H7 (cell line): ENCODE measurements at regions not wholly inside any gene's neighbourhood (a gene's known extent, or its start where the extent isn't known, plus 50 kb on each side); places are given as distances from the start of the nearest gene placed in this dataset.

Source experiments
- DNase-seq: peaks from one replicate; pipeline ENCODE4 v3.0.0; 2012
- H3K27me3 ChIP-seq: 2 replicates; pipeline ENCODE4 v1.6.0; 2011; ENCODE audit warnings: mild to moderate bottlenecking, low read length; ENCODE audit not compliant: control insufficient read depth, insufficient read depth
- H3K36me3 ChIP-seq: replicated peaks from 2 replicates; pipeline ENCODE4 v1.5.1; 2011; ENCODE audit warnings: low read length; ENCODE audit not compliant: control insufficient read depth, insufficient read depth
- H3K4me3 ChIP-seq: 2 replicates; pipeline ENCODE4 v1.5.1; 2011; ENCODE audit warnings: low read depth, mild to moderate bottlenecking, control low read depth, low read length, moderate library complexity; ENCODE audit not compliant: insufficient read depth

DNA sequence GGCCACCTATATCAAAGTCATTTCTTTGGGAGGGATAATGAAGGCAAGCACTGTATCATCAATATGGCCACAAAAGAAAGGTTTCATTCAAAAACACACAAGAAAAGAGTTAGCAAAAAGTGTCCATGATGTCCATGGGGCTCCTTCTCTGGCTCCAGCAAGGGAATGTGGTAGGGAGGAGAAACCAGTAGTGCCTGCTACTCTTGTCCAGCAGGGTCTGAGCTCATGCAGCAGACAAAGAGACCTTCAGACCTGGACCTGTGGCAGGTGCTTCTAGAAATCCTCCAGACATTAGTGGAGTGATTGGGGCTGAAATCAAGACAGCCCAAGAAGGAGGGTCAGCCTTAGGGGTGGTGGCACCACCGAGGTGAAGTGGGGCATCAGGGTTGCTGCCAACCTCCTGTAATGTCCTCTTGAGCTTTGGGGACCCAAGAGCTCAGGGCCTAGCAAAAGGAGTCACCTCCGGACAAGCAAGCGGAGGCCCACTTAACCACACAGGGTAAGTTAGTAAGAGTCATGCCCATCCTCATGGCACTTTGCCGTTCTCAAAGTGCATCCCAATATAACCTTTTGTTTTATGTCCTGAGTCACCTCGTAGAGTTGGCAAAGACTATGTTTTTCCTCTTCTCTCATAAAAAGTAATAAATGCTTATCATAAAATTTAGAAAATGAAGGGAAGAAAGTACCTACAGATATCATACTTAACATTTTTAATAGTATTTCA lies 112.6 kb upstream of the YPEL5 start:
- Histone ChIP-seq H3K36me3 (no peaks in the 10 kb centered on the region), H3K27me3 (no peaks in the 10 kb centered on the region), H3K4me3 (no peak overlapping the region)
- DNase-seq: no peak

DNA sequence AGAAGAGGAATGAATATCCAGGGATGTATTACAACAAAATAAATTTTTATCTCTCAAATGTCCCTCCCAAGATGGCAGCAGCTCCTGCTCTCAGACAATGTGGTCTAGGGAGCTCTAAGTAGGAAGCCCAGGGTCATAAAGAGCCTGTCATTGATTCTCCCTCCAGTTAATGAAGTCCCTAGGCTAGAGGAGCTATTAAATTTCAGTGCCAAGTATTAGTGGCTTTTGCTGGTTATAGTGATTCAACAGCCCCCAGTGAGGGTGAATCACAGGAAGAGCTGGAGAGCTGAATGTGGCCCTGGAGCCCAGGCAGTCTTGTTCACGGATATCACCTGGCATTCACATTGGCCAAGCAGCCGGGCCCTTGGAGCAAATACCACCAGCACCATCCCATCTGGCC lies 109.8 kb upstream of the YPEL5 start:
- DNase-seq: no peak
- Histone ChIP-seq H3K36me3 (no peaks in the 10 kb centered on the region), H3K4me3 (no peak overlapping the region), H3K27me3 (no peaks in the 10 kb centered on the region)

DNA sequence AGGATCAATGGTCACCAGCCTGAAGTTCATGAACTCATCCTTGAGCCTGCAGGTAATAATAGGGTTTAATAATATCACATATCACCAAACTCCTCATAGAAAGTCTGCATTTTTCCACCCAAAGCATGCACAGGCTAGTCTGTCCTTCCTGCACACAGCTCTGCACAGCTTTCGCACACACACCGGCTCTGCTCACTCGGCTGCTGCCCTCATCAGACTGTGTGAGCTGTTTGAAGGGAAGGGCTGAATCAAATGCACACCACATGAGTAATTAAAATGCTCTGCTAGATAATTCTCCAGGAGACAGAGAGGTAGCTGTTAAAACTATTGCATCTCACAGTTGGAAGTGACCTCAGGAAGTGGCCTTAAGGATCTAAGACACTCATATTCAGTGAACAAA lies 108.4 kb upstream of the YPEL5 start:
- H3K4me3 ChIP-seq: no peak overlapping the region
- H3K36me3 ChIP-seq: no peaks in the 10 kb centered on the region
- no peak for DNase-seq
- H3K27me3 ChIP-seq: no peaks in the 10 kb centered on the region

- H3K36me3 ChIP-seq: no peaks in the 10 kb centered on the region
- no peaks in the 10 kb centered on the region for H3K27me3 ChIP-seq
- H3K4me3 ChIP-seq: no peak overlapping the region
- no peak for DNase-seq
These were observed 107.7 kb upstream of the YPEL5 start for GRCh38 chr2:30039101-30039500.

DNA sequence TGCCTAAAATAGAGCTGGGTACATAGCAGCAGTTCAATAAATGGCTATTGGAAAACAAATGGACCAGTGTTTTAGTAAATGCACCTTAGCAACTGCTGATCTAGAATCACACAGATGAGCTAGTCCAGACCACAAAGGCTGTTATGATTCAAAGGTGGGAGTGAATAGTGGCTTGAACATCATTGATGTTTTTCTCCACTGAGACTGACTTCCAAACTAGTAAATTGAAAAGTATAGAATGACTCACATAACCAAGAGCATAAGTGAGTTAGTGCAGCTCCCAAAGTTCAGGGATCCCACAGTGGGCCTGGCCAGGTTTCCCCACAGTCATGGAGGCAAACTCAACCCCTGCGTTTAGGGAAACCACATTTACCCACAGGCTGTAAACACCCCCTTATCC lies 106.7 kb upstream of the YPEL5 start:
- Histone ChIP-seq H3K4me3 (no peak overlapping the region), H3K27me3 (no peaks in the 10 kb centered on the region), H3K36me3 (no peaks in the 10 kb centered on the region)
- DNase-seq: no peak

DNA sequence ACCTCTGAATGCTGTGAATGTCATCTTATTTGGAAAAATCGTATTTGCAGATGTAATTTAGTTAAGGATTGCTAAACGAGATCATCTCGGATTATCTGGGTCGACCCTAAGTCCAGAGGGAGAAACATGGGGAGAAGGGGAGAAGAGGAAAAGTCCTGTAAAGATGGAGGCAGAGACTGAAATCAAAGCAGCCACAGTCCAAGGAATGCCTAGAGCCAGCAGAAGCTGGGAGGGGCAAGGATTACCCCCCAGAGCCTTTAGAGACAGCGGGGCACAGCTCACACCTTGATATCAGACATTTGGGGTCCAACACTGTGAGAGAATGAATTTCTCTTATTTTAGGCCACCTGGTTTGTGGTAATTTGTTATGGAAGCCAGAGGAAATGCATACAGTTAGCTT lies 104.9 kb upstream of the YPEL5 start:
- no peak for DNase-seq
- no peaks in the 10 kb centered on the region for H3K27me3 ChIP-seq
- H3K36me3 ChIP-seq: no peaks in the 10 kb centered on the region
- no peak overlapping the region for H3K4me3 ChIP-seq

- Histone ChIP-seq H3K36me3 (no peaks in the 10 kb centered on the region), H3K4me3 (no peak overlapping the region), H3K27me3 (no peaks in the 10 kb centered on the region)
- DNase-seq: no peak
These were observed 100.4 kb upstream of the YPEL5 start for GRCh38 chr2:30046396-30046795.

GRCh38 chr2:30046979-30047378 lies 99.8 kb upstream of the YPEL5 start:
- Histone ChIP-seq H3K36me3 (no peaks in the 10 kb centered on the region), H3K27me3 (no peaks in the 10 kb centered on the region), H3K4me3 (no peak overlapping the region)
- DNase-seq: no peak

- DNase-seq: no peak
- no peak overlapping the region for H3K4me3 ChIP-seq
- no peaks in the 10 kb centered on the region for H3K27me3 ChIP-seq
These were observed 98.1 kb upstream of the YPEL5 start for GRCh38 chr2:30048636-30049175.

DNA sequence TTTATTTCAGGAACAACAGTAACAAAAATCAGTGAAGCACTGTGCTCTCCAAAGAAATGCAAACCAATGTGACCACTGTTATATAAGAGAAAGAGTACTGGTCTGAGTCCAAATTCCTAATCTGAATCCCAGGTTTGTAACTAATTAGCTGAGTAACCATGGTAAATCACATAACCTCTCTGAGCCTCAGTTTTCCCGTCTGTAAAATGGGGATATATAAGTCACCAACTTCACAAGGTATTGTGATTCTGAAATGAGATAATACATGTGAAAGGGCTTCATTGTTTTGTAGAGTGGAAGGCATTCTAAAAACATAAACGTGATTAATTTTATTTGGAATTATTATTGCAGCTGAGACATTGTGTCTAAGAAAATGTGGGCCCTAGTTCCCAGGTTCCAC lies 91.3 kb upstream of the YPEL5 start:
- Histone ChIP-seq H3K36me3 (no peaks in the 10 kb centered on the region), H3K27me3 (no peaks in the 10 kb centered on the region), H3K4me3 (no peak overlapping the region)
- no peak for DNase-seq

More at GRCh38 chr2:30048636-30049175, 98.1 kb upstream of the YPEL5 start:
- no peaks in the 10 kb centered on the region for H3K36me3 ChIP-seq

GRCh38 chr2:30060562-30060961 lies 86.2 kb upstream of the YPEL5 start:
- no peaks in the 10 kb centered on the region for H3K36me3 ChIP-seq
- no peaks in the 10 kb centered on the region for H3K27me3 ChIP-seq
- DNase-seq: no peak
- no peak overlapping the region for H3K4me3 ChIP-seq

DNA sequence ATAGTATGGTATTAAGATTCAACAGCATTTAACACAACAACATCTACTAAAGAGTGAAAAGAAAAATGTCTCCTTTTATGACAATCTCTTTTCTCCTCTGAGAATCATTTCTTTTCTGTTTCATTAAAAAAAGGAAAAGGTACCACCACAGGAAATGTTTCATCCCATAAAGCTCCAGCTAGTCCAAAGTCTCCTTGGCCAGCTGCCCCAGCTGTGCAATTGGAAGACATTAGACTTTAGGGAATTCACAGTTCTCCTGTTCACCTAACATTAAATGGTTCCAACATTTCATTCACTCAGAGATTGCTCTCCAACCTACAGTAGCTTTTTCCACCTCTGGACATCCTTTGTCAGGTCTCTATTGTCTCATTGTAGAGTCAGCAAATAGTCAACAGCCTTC lies 78.7 kb upstream of the YPEL5 start:
- H3K36me3 ChIP-seq: no peaks in the 10 kb centered on the region
- DNase-seq: no peak
- no peaks in the 10 kb centered on the region for H3K27me3 ChIP-seq
- no peak overlapping the region for H3K4me3 ChIP-seq

GRCh38 chr2:30072250-30072842 lies 74.5 kb upstream of the YPEL5 start:
- peak; percentile 70 for DNase-seq
- no peak overlapping the region for H3K4me3 ChIP-seq
- H3K27me3 ChIP-seq: no peaks in the 10 kb centered on the region
- no peaks in the 10 kb centered on the region for H3K36me3 ChIP-seq

DNA sequence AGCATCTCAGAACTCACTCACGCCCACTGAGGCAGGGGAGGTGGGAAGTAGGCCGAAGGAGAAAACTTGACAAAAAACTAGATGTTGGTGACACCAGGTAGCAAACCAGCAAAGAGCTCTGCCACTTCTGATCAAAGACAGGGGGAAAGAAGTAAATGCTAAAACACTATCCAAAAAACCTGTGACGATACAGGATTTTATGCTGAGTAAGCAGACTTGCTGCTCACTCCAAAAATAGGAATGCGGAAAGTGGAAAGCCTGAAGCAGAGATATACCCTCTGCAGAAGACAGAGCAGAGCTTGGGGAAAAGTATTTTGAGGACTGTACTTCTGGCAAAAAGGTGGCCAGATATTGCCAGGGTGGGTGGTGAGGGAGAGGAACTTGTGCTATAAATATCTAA lies 73.3 kb upstream of the YPEL5 start:
- Histone ChIP-seq H3K27me3 (no peaks in the 10 kb centered on the region), H3K4me3 (no peak overlapping the region), H3K36me3 (no peaks in the 10 kb centered on the region)
- no peak for DNase-seq

DNA sequence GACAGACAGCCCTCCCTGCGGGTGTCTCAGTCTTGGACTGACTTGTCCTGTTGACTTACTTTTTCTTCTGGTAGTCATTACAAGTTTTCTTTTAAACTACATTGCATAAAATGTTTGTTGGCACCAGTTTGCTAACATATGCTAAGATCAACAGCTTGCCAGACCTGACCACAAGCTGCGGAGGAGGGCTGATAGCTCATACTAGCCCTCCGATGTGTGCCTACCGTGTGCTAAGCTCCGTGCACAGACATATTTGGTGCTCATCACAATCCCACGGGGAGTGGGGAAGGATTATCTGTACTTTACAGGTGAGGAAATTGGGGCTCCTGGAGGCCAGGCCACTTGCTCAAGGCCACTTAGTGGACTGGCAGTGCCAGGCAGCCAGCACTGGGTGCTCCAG lies 72.8 kb upstream of the YPEL5 start:
- no peak for DNase-seq
- Histone ChIP-seq H3K36me3 (no peaks in the 10 kb centered on the region), H3K4me3 (no peak overlapping the region), H3K27me3 (no peaks in the 10 kb centered on the region)
